ENCODE measurements at regions not wholly inside any gene's neighbourhood (a gene's known extent, or its start where the extent isn't known, plus 50 kb on each side); places are given as distances from the start of the nearest gene placed in this dataset.

- 91% methylated on average over 1 of the region's 1 CpG for WGBS, 2 donors
Measured at GRCh38 chr1:81717230-81717629, 83.5 kb upstream of the ADGRL2 start.

GRCh38 chr1:81715391-81715790 lies 85.3 kb upstream of the ADGRL2 start:
- Histone ChIP-seq H3K9me3 (ENCODE audit: control insufficient read depth in 4 of 4, insufficient read depth in 3 of 4, low read length in 3 of 4) (no peaks in the 10 kb centered on the region), H3K27me3 (ENCODE audit: control insufficient read depth in 3 of 3, insufficient read depth in 3 of 3, low read length in 2 of 3) (no peaks in the 10 kb centered on the region), H3K9ac (ENCODE audit: insufficient read depth in 1 of 2, low read length in 2 of 2) (no peak overlapping the region), H3K36me3 (ENCODE audit: control insufficient read depth in 4 of 4, insufficient read depth in 4 of 4, low read length in 4 of 4) (no peaks in the 10 kb centered on the region), H3K27ac (ENCODE audit: low read depth in 1 of 2, low read length in 1 of 2) (no peak overlapping the region), H3K4me3 (no peak overlapping the region), H3K4me1 (ENCODE audit: control insufficient read depth in 5 of 5, insufficient read depth in 5 of 5, low read length in 5 of 5) (peaks cover 0 to 3% (median 0%) of the 10 kb centered on the region in 5 donors)
- DNase-seq (no peak), ATAC-seq (ENCODE audit: insufficient read depth, low FRiP score) (no peak)
- 91 to 97% methylated on average over 3 of the region's 3 CpGs for WGBS, 2 donors
- no peak for TF ChIP-seq CTCF (IDR thresholded peaks at IDR 0.05; ENCODE audit: control extremely low read depth, extremely low read depth)

More at GRCh38 chr1:81717230-81717629, 83.5 kb upstream of the ADGRL2 start:
- peaks cover 0 to 3% (median 0%) of the 10 kb centered on the region in 5 donors for H3K4me1 ChIP-seq (ENCODE audit: control insufficient read depth in 5 of 5, insufficient read depth in 5 of 5, low read length in 5 of 5)
- DNase-seq (no peak), ATAC-seq (ENCODE audit: insufficient read depth, low FRiP score) (no peak)
- H3K36me3 ChIP-seq (ENCODE audit: control insufficient read depth in 4 of 4, insufficient read depth in 4 of 4, low read length in 4 of 4) = no peaks in the 10 kb centered on the region
- no peak for TF ChIP-seq CTCF (IDR thresholded peaks at IDR 0.05; ENCODE audit: control extremely low read depth, extremely low read depth)
- H3K4me3 ChIP-seq = no peak overlapping the region
- H3K9ac ChIP-seq (ENCODE audit: insufficient read depth in 1 of 2, low read length in 2 of 2) = no peak overlapping the region
- H3K9me3 ChIP-seq (ENCODE audit: control insufficient read depth in 4 of 4, insufficient read depth in 3 of 4, low read length in 3 of 4) = no peaks in the 10 kb centered on the region
- H3K27ac ChIP-seq (ENCODE audit: low read depth in 1 of 2, low read length in 1 of 2) = no peak overlapping the region
- H3K27me3 ChIP-seq (ENCODE audit: control insufficient read depth in 3 of 3, insufficient read depth in 3 of 3, low read length in 2 of 3) = no peaks in the 10 kb centered on the region

- H3K9ac ChIP-seq (ENCODE audit: insufficient read depth in 1 of 2, low read length in 2 of 2) = no peak overlapping the region
Measured at GRCh38 chr1:81714636-81715035, 86.1 kb upstream of the ADGRL2 start.

More at GRCh38 chr1:81714636-81715035, 86.1 kb upstream of the ADGRL2 start:
- H3K4me3 ChIP-seq = no peak overlapping the region
- no peak for TF ChIP-seq CTCF (IDR thresholded peaks at IDR 0.05; ENCODE audit: control extremely low read depth, extremely low read depth)
- no peaks in the 10 kb centered on the region for H3K9me3 ChIP-seq (ENCODE audit: control insufficient read depth in 4 of 4, insufficient read depth in 3 of 4, low read length in 3 of 4)
- peaks cover 0 to 3% (median 0%) of the 10 kb centered on the region in 5 donors for H3K4me1 ChIP-seq (ENCODE audit: control insufficient read depth in 5 of 5, insufficient read depth in 5 of 5, low read length in 5 of 5)
- ATAC-seq (ENCODE audit: insufficient read depth, low FRiP score) = no peak
- H3K36me3 ChIP-seq (ENCODE audit: control insufficient read depth in 4 of 4, insufficient read depth in 4 of 4, low read length in 4 of 4) = no peaks in the 10 kb centered on the region
- H3K27ac ChIP-seq (ENCODE audit: low read depth in 1 of 2, low read length in 1 of 2) = no peak overlapping the region
- no peaks in the 10 kb centered on the region for H3K27me3 ChIP-seq (ENCODE audit: control insufficient read depth in 3 of 3, insufficient read depth in 3 of 3, low read length in 2 of 3)
- no peak for DNase-seq

All from lung (tissue), 11 donors.